PC-3 (cell line): ENCODE measurements at regions not wholly inside any gene's neighbourhood (a gene's known extent, or its start where the extent isn't known, plus 50 kb on each side); places are given as distances from the start of the nearest gene placed in this dataset.

ENCODE experiments used
- CTCF ChIP-seq: fragments of 300-600 bp; sonication (generic); conservative IDR thresholded peaks from 2 replicates; pipeline ENCODE4 v1.5.1; 2017; ENCODE audit warnings: antibody characterized with exemption, low read depth, mild to moderate bottlenecking, low read length
- EZH2 ChIP-seq: fragments of 300-600 bp; sonication (generic); IDR thresholded peaks from one replicate; pipeline ENCODE4 v1.6.1; 2017; ENCODE audit warnings: antibody characterized with exemption, mild to moderate bottlenecking, low read length; ENCODE audit not compliant: unreplicated experiment
- EZH2phosphoT487 ChIP-seq: fragments of 300-600 bp; sonication (generic); IDR thresholded peaks from 2 replicates; pipeline ENCODE4 v1.6.1; 2018; ENCODE audit warnings: mild to moderate bottlenecking, antibody characterized with exemption, low read length, borderline replicate concordance

- no peak for TF ChIP-seq CTCF
- TF ChIP-seq EZH2: no peak
- no peak for TF ChIP-seq EZH2phosphoT487
Observed at GRCh38 chr16:52203096-52203495, 343.8 kb downstream of the TOX3 start.
